Dedifferentiated amniotic fluid mesenchymal stem cell (primary cell): ENCODE measurements at regions not wholly inside any gene's neighbourhood (a gene's known extent, or its start where the extent isn't known, plus 50 kb on each side); places are given as distances from the start of the nearest gene placed in this dataset.

Experiments used
- DNase-seq: peaks from one replicate; pipeline ENCODE4 v3.0.0-alpha.2; 2016; ENCODE audit errors: extremely low spot score

DNA sequence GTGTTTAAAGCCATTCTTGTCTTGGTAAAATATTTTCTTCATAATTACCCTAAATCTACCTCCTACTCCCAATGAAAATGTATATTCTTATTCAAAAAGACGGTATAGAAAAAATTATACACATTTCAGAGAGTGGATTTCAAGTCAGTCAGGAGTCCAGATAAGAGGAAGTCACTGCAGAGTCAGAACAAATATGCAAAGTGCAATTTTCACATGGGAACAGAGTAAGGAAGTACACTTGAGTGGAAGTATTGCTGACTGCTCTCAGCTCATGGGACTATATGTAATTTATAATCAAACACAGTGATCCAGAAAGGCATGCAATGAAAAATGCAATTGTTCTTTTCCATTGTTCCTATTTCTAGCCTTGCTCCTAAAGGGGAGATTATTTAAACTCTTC lies 1128.0 kb downstream of the AACS start:
- no peak for DNase-seq

- DNase-seq: no peak
Observed at GRCh38 chr12:126196263-126196662, 1131.0 kb downstream of the AACS start.

DNA sequence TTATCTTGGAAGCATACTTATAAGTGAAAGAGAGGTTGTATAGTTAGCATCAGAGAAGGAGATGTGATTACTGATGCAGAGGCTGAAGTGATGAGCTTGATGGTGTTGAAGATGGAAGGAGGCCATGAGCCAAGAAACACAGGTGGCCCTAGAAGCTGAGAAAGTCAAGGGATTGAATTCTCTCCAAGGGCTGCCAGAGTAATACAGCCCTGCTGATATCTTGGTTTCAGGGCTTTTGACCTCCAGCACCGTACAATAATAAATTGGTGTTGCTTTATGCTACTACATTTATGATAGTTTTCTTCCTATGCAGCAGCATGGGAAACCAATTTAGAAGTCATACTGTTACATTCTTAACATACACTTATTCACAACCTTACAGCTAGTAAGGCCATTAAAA lies 1133.3 kb downstream of the AACS start:
- DNase-seq: no peak

DNA sequence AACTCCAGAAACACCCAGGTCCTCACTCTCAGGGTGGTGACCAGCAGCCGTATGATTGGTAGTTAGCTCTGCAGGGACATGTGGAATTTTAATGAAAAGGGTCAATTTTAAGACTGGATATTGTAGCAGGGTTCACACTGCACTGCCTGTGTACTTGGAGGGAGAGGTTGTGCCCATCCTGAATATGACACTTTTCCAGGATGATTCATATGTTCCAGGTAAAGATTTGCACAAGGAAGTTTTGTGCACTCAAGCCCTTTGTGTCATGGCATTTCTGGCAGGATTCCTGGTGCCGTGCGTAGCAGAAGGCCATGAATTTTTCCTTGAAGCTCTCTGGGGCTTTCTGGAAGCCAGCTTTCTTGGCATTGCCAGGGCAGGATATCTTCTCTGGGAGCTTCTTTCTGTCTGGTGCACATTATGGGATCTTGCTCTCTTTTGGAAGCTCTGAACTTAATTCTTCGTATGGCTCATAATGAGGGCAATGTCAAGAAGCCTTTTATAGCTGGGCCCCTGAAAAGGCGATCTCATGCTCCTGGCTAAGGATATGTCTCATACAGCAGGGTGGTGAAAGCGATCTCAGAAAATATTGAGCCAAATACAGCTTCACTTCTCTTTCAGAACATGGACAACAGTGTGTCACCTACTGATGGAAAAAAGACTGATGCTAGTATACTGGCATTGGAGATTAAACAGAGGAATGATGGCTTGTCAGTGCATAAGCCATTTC lies 1133.9 kb downstream of the AACS start:
- no peak for DNase-seq

GRCh38 chr12:126201981-126202537 lies 1136.8 kb downstream of the AACS start:
- no peak for DNase-seq

DNA sequence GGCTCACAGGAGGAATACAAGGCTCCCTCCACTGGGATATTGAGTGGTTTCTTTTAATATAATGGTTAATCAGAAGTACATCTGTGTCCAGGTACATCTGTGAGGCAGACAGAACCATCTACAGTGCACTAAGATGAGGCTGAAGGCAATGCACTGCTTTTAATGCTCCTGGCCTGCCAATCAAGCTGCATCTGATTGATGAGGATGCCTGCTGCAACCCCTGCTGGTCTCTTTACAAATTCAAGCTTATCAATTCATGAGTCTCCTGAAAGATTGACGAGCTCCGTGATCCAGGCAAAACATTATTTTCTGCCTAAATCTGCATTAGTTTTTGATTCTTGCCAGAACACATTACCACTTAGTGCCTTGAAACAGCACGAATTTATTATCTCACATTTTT lies 1139.1 kb downstream of the AACS start:
- DNase-seq: no peak

DNA sequence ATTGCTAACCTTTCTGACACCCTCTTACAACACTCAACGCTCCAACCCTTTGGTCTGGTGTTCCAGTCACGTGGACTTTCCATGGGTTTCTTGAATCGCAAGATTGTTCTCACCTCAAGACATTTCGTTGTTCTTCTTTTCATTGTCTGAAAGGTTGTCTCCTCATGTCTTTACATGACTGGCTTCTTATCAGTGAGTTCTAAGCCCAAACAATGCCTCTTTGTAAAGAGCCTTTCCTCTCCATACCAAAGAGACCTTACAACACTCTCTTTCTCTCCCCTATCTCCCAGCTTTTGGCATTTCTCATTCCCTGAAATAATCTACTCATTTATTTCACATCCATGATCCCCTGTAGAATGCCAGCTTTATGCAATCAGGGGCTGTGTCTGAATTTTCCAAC lies 1144.8 kb downstream of the AACS start:
- DNase-seq: no peak

DNA sequence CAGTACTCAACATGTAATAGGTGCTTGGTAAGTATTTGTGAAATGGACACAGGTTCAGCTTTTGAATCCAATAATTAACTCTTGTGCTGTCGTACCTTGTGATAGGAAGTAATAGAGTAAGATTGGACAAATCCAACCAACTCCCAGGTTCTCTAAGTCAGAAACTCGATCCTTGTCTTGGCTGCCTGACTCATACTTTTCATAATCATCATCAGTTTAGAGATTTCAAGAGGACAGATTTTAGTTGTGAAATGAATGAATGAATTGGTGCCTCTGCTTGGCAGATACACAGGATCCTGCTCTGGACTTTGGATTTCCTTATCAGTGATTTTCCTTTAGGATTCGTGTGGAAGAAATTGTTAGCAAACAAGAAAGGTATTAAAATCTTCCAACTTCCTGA lies 1145.2 kb downstream of the AACS start:
- no peak for DNase-seq

DNA sequence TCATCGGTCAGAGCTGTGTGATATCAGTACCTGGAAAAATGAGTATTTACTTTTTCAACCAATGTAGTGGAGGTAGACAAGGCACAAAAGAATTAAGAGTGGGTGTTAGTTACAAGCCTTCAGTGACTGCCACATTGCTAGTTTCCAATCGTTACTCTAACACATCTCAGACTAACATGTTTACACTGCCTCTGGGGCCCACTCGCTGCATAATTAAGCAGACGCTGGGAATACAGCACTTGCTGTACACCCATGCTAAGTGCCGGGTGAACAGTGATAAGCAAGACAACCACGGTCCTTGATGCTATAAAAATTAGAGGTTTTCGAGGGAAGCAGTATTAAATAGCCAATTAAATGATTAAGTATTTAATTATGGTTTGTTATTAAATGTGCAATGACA lies 1147.6 kb downstream of the AACS start:
- no peak for DNase-seq

GRCh38 chr12:126218697-126219096 lies 1153.5 kb downstream of the AACS start:
- no peak for DNase-seq

GRCh38 chr12:126219139-126219538 lies 1153.9 kb downstream of the AACS start:
- DNase-seq: no peak

- no peak for DNase-seq
Observed at GRCh38 chr12:126219654-126220279, 1154.5 kb downstream of the AACS start.

DNA sequence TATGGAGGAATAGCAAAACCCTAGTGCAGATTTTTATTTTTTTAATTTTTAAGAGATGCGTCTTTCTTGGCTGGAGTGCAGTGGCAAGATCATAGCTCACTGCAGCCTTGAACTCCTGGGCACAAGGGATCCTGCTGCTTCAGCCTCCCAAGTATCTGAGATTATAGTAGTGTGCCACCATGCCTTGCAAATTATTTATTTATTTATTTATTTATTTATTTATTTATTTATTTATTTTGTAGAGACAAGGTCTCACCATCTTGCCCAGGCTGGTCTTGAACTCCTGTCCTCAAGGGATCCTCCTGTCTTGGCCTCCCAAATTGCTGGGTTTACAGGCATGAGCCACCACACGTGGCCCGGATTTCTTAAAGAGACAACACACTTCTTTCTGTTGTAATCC lies 1158.8 kb downstream of the AACS start:
- DNase-seq: no peak

- DNase-seq: no peak
Observed at GRCh38 chr12:126228936-126229335, 1163.7 kb downstream of the AACS start.

DNA sequence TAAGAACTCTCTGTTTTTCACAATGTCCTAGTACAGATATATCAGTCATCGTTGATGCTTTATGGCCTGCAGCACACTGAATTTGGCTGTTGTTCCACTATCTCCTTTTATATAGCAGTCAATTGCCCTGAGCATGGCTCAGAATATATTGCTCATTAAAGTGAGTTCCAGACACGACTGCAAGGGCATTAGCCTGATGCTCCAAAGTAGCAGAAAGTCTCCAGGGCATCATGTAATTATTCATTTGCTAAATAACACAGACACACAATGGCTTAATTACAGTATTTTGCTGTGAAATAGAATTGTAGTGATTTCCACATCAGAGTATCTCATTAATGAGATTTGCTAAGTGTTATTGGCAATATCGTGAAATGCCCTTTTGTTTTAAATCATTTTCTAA lies 1167.5 kb downstream of the AACS start:
- no peak for DNase-seq

GRCh38 chr12:126233625-126234024 lies 1168.4 kb downstream of the AACS start:
- DNase-seq: no peak

GRCh38 chr12:126243814-126244440 lies 1178.7 kb downstream of the AACS start:
- DNase-seq: no peak

DNA sequence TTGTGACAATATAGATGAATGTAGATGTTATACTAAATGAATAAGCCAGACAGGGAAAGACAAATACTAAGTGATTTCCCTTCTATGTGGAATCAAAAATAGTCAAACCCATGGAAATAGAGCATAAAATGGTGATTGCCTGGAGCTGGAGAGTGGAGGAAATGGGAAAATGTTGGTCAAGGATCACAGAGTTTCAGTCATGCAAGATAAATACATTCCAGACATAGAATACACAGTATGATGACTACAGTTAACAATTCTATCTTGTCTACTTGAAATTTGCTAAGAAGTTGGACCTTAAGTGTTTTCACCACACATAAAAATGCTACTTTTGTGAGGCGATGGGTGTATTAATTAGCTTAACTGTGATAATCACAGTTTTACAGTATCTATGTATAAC lies 1182.7 kb downstream of the AACS start:
- DNase-seq: no peak

- DNase-seq: no peak
Observed at GRCh38 chr12:126248871-126249403, 1183.7 kb downstream of the AACS start.

DNA sequence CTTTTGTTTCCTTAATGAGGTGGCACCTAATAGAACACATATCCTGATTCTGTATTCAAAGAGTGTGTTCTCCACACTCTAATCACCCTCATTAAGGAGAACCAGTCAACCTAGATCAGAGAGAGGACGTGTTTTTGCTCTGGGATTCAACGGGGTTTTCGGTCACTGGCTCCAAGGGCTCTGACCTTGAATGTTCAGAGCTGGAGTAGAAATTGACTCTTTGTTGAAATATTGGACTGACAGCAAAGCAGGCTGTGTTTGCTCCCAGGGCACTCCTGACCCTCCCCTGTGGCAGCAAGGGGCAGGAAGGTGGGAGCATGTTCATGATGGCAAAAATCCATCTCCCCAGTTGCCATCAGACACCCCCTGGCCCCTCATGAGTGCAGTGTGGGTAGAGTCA lies 1193.0 kb downstream of the AACS start:
- DNase-seq: no peak

GRCh38 chr12:126262829-126263228 lies 1197.6 kb downstream of the AACS start:
- no peak for DNase-seq

GRCh38 chr12:126268222-126268621 lies 1203.0 kb downstream of the AACS start:
- no peak for DNase-seq

DNA sequence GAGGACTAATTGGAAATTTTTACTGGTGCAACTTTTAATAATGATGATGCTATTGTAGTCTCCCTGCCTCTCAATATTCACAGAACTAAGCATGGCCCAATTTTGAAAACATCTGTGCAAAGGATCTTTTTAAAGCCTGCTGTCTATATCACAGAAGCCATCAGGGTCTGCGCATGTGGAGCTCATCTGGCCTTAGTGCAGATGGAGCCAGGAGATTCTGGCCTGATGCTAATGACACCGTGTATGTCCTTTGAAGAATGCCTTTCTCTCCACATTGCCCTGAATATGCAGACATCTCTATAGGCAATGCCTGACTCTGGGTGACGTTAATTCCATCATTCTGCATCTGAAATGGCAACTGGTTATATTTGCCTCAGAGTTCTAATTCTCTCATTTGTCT lies 1205.9 kb downstream of the AACS start:
- no peak for DNase-seq
